GM21360 (cell line): ENCODE measurements at regions not wholly inside any gene's neighbourhood (a gene's known extent, or its start where the extent isn't known, plus 50 kb on each side); places are given as distances from the start of the nearest gene placed in this dataset.
"Not testable (repeated sequence)": the region's sequence is repeated elsewhere in the genome, so short reads cannot be mapped to it uniquely, and the experiment has no call there.

ENCODE experiments used
- ATAC-seq: cut with Tn5 transposase; IDR thresholded peaks from one replicate; pipeline ENCODE4 v1.9.1; 2021; ENCODE audit warnings: mild to moderate bottlenecking, moderate library complexity; ENCODE audit not compliant: unreplicated experiment

DNA sequence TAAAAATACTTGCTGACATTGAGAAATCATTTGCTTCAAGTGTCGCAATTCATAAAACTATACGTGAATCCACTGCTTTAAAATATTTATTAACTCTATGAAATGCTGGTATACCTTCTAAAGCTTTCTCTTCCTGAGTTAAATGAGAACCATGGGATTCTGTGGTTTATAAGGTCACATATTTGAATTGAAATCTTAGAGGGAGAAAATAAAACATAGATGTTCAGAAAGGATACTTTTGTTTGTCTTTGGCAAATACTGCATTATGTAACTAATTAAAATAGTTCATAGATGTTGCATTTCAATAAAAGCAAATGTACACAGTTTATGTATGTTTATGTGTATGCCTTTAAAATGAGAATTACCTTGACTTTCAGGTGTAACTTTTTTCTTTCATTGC is 250.1 kb downstream of the FAM170A start:
- no peak for ATAC-seq

DNA sequence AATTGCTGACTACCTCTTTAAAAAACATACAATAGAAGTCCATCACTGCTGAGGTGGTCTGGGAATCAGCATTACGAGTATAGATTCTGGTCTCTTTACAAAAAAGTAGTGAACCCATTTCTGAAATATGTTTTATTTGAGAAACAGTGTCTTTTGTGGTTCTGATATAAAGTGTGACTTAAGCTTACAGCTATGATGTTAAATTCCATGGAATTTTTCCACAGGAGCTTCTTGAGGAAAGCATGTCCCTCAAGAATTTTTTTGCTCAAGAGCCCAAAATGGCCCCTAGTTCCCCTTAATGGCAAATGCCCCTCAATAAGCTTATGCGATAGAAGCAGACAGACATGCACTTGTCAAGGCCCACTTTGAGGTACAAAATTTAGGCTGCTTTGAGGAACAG is 265.7 kb downstream of the FAM170A start:
- no peak for ATAC-seq

DNA sequence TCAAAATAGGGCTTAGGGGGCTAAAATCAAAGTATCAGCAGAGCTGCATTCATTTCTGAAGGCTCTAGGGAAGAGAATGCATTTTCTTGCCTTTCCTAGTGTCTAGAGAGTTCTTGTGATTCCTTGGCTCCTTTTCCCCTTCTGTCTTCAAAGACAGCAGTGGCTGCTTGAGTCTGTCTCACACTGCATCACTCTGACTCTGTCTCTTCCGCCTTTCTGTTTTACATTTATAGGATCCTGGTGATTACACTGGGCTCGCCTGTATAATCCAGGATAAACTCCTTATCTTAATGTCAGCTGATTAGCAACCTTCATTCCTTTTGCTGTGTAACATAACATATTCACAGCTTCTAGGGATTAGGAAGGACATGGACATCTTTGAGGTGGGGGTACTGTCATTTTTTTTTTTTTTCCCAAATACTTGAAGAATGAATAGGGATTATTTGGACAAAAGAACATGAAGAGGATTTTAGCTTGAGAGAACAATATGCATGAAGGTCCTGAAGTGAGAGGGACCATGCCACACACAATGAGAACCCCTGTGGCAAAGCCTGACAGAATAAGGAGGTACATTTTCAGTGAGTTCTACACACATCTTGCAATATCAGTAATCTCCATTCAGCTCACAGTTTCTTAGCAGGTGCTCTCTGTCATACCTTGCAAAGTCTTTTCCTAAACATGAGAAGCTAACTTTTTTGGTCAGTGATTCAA is 267.6 kb downstream of the FAM170A start:
- no peak for ATAC-seq

DNA sequence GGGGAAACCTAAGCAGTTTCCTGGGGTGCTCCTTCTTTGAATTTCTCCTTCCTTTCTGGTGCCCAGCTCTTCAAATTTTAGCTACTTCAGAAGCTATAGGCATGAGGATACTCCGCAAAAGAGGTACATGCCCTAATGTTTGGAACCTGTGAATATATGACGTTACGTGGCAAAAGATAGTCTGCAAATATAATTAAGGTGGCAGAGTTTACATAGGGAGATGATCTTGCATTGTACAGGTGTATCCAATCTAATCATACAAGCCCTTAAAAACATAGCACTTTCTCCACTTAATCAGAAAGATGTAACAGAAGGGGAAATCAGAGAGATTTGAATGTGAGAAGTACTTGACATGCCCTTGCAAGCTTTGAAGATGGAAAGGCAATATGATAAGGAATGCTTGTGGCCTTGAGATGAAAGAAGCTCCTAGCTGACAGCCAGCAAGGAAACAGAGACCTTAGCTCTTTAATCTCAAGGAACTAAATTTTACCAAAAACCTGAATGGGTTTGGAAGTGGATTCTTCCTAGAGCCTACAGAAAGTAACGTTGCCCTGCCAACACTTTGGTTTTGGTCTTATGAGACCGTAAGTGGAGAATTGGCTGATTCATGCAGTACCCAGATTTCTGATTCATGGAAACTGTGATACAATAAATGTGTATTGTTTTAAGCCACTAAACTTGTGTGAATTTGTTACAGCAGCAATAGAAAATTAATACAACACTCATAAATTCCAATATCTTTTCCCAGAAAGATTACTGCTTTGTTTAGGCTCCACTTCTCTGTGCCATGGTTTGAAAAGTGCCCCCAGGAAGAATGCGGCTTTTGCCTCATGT is 268.4 kb downstream of the FAM170A start:
- ATAC-seq: no peak

DNA sequence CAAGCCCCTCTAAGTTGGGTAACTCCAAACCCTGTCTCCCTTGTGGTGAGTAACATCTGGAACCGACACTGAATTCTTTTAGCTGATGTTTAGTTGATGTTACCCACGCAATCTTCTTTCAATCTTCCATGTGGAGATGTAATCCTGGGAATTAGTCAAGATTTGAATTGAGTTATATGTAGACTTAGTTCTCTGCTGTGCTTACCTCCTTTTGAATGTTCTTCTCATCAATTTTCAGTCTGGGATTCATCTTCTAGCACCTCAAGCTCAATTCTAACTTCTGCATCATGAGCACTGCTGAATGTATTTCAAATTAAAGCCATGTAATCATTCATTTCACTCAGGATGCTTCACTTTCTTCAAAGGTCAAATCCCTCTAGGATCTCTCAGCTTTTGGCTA is 270.6 kb downstream of the FAM170A start:
- no peak for ATAC-seq

DNA sequence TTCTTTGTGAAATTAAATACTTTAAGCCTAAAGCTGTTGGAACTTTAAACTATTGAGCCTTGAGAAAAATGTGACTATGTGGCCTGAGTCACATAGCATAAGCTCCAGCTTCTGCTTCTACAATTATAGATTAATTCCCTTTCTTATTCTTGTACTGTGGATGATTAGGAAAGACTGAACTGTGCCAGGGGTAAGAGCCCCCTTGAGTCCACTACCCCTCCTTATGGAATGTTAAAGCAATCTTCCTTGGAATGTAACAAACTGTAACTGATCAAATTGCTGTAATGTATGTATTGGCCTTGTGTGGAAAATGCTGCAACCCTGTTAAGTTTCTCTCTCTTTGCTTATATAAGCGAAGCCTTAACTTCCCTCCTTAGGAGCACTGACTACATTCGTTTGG is 273.2 kb downstream of the FAM170A start:
- ATAC-seq: no peak

DNA sequence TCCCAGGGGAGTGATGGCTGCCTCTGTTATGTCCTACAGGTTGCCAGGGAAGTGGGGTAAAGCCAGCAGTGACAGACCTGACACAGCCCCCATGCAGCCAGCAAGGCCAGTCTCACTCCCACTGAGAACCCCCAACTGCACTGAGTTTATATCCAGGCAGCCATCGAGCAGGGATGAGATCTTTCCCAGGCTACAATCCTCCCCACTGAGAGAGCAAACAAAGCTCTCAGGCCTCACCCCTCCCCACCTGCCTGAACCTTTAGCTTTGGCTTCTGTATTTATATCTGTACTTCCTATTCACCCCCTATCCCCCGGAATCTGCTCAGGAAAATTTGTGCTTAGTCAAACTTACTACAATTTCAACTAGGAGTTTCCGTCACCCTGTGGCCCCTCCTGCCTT is 284.1 kb downstream of the FAM170A start:
- ATAC-seq: no peak

DNA sequence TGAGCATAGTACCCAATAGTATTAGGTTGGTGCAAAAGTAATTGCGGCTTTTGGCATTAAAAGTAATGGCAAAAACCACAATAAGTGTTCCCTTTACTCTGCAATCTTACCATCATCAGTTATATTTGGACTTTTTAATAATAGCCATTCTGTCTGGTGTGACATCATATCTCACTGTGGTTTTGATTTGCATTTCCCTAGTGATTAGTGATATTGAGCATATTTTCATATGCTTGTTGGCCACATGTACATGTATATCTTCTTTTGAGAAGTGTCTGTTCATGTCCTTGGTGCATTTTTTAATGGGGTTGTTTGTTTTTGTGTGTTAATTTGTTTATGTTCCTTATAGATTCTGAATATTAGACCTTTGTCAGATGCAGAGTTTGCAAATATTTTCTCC is 289.9 kb downstream of the FAM170A start:
- no peak for ATAC-seq

DNA sequence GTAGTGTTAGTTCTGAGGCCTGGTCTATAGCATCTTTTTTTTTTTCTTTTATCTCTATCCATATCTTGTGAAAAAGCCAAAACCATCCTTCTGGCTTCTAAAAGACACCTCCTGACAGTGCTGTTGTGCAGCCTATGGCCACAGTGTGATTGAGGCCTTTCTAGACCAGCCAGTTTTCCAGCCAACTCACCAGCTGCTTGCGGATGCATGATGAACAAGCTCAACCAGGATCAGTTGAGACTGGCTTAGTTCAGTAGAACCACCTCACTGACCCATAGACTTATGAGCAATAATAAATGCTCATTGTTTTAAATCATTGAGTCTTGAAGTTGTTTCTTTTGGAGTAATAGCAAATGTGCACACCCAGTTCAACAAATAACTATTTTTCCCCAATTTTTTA is 296.9 kb downstream of the FAM170A start:
- no peak for ATAC-seq

DNA sequence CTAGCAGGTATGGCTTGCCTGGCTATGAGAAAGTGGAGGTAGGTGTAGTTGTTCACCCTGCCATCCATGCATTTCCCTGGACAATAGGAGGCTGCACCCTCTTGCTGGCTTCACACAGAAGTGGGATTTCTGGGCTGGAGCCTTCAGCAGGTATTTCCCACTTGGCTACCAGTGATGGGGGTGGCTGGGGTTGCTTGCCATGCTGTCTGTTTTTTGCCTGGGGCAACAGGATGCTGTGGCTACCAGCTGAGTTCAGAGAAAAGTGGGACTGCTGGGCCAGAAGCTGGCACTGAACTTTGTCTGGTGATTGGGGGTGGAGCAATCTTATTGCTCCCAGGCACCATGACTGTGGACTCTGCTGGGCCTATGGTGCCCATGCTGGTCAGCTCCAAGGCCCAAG is 299.6 kb downstream of the FAM170A start:
- no peak for ATAC-seq

DNA sequence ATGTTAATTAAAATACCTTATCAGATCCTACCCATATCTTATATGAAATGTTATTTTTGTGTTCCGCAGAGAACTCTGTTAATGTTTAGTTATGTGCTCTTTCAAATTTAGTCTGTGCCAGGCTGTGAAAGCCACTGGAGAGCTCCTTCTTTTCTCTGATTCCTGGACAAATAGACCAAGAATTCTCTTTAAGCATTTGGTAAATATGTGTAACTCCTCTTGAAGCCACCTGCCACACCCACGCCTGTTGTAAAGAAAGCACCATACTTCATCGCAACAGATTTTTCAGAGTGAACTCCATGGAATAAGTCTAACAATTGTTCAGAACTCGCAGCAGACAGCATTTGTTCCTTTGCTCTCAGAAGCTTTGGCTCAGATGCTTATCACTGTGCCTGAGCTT is 301.1 kb downstream of the FAM170A start:
- ATAC-seq: no peak

DNA sequence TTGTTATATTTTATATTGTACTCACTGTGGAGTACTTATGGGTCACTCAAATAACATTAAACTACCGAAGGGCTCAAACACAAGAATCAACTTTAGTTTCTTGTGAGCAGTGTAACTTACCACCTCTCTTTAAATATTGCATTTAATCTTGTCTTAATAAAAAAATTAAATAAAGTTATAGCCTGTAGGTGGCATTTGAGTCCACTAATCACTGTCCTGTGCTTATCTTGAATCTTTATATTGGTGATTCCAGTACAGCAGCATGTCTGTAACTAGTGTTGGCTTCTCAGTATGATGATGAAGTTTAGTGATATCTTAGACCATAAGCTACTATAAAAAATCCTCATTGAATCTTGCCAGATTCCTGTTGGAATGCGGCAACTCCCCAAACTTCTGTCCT is 313.8 kb downstream of the FAM170A start:
- ATAC-seq: no peak

DNA sequence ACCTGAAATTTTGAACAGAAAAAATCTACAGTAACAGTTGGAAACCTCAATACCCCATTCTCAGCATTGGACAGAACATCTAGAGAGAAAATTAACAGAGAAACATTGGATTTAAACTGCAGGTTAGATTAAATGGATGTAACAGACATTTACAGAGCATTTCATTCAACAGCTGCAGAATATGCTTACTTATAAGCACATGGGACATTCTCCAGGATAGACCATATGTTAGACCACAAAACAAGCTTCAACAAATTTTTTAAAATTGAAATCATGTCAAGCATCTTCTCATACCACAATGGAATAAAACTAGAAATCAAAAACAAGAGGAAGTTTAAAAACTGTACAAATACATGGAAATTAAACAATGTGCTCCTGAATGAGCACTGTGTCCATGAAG is 316.3 kb downstream of the FAM170A start:
- no peak for ATAC-seq

DNA sequence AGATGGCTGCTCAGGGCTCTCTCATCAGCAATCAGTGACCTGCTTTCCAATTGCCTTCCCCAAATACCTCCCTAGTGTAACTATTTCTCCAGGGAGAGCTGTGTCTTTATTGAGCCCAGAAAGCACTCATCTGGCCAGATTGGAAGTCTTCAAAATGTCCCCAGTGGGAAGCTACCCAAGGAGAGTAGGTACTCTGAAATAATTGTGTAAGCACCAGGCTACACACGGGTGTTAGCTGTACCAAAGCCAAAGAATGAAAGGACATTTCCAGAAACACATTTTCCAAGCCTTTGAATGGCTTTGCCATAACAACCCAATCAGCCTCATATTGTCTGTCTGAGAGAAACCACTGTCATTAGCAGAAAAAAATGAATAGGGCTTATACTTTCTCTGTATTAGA is 318.8 kb downstream of the FAM170A start:
- ATAC-seq: no peak

DNA sequence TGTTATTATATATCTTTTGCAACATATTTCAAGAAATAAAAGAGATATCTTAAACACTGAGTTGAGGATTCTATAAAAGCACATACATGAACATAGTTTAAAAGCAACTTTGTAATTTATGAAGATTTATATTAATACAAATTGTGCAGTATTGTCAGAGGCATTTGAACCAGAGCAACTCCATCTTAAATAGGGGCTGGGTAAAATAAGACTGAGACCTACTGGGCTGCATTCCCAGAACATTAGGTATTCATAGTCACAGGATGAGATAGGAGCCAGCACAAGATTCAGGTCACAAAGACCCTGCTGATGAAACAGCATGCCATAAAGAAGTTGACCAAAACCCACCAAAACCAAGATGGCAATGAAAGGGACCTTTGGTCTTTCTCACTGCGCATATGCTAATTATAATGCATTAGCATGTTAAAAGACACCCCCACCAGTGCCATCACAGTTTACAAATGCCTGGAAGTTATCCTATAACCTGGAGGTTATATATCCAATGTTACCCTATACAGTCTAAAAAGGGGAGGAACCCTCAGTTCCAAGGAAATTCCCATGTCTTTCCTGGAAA is 320.2 kb downstream of the FAM170A start:
- ATAC-seq: no peak

DNA sequence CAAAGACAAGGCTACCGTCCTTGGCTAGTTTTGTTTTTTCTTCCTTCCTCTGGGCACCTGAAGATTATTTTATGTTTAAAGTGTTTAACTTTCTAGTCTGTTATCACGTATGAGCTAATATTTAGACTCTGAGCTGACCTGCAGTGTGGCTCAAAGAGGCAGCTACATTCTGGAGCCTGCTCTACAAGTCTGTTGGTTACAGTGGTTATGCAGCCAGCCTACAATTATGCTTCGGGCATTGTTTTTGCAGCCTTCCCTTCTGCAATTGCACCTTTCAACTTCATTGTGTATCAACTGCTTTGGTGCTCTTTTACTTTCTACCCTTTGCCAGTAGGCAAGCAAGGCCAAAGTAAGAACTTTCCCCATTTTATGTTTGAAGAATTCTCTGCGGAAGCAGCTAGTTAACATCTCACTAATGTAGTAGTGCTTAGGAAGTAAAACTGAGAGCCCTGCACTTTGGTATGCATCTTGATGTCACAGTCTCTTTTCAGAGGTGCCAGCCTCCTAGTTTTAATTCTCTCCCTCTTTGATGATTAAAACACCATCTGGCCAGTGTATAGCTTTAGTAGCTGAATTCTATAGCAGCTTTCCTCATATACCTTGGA is 322.1 kb downstream of the FAM170A start:
- no peak for ATAC-seq

DNA sequence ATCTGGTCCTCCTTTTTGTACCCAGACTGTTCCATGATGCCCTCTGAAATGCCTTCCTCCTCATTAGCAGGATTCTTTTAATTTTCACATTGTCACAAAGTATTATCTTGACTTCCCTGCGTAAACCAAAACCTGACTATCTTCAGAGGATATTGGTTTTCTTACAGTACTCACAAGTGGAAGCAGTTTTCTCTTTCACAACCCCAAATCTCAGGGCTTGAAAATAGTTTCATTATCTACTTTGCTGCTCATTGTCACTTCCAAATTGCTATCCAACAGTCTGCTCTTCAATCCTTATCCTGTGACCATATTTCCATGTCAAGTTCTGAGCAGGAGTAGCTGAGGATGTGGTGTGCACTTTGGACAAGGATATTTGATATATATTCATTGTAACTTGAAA is 324.1 kb downstream of the FAM170A start:
- no peak for ATAC-seq

DNA sequence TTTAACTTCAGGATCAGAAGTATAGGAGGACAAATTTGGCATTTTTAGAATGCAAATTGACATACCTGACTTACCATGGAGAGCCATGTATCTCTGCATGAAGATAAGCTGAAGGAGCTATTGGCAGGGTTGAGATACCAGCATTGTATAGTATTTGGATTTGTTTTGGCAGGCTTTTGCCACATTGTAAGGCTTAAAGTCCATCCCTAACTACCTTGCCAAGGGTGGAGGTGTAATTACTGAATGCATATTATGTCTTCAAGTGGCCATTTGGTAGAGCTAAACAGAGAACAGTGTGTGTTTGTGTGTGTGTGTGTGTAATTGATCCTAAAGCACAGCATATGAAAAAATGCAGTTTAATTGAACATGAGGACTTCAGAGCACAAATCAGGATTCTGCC is 324.7 kb downstream of the FAM170A start:
- ATAC-seq: no peak

DNA sequence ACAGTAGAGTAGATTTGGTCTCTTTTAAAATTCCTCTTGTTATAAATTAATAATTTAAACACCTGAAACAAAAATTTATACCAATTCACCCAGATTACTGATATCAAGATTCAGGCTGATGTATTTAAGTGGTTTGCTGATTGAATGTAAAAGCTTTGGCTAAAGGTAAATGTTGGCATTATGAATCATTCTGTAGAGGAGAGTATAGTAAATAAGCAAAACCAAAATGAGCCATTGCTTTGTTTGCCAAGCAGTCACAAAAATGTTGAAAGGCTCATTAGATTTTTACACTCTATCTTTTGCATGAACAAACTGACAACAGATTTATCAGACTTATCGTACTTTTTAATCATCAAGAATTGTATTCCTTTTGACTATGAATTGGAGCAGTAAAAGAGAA is 332.6 kb downstream of the FAM170A start:
- ATAC-seq: no peak

DNA sequence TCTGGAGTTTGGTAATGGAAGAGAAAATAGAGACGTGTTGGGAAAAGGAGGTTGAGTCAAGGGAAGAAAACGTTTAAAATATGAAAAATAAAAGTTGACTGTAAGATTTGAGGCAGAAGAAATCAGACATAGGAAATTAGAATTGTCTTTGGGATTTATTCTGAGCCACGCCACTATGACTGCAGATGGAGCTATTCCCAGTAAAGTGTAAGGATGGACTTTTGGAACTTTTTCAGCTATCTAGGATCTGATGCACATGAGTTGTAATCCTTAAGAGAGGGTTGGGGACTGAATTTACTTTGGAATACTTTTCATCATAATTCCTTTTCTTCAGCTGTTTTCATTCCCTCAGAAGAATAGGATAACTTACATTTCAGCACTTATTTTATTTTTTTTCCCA is 336.7 kb downstream of the FAM170A start:
- no peak for ATAC-seq

DNA sequence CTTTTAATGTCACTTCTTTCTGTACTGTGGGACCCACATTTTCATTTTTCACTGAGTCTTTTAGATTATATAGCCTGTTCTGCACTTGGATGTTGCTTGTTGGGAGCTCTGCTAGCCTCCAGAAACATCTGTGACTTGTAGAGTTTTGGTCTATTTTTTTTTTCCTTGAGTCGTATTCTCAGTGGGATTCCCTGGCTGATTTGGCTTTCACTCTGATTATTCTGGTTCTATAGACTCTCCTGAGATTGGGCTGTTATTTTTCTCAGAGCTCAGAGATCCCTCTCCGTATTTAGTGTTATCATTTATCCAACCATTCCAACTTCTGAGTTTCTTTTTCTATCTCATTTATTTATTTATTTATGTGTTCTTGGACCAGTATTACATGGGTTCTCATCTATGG is 339.3 kb downstream of the FAM170A start:
- ATAC-seq: no peak

DNA sequence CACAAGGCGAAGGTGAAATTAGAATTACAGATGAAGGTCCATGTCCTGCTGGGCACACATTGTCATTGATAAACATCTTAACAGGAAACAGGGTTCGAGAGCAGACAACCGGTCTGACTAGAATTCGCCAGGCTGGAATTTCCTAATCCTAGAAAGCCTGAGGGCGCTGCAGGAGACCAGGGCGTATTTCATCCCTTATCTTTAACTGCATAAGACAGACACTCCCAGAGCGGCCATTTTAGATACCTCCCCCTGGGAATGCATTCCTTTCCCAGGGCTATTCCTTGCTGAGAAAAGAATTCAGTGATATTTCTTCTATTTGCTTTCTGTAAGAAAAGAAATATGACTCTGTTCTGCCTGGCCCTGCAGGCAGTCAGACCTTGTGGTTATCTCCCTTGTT is 357.7 kb downstream of the FAM170A start:
- ATAC-seq: not testable (repeated sequence)
